Fibroblast of mammary gland (primary cell): ENCODE measurements at regions not wholly inside any gene's neighbourhood (a gene's known extent, or its start where the extent isn't known, plus 50 kb on each side); places are given as distances from the start of the nearest gene placed in this dataset.
"Not testable (repeated sequence)": the region's sequence is repeated elsewhere in the genome, so short reads cannot be mapped to it uniquely, and the experiment has no call there.

Experiments used
- DNase-seq: peaks from one replicate; pipeline ENCODE4 v3.0.0-alpha.2; 2010; ENCODE audit warnings: low read depth
- H3K4me3 ChIP-seq: 2 replicates; pipeline ENCODE4 v1.5.1; 2011; ENCODE audit warnings: low read depth, mild to moderate bottlenecking, low read length, moderate library complexity; ENCODE audit not compliant: control insufficient read depth
- TF ChIP-seq, protein P1 (sequence below): conservative IDR thresholded peaks from 2 replicates; pipeline ENCODE4 v1.5.1; 2011; ENCODE audit warnings: low read depth, low read length, inconsistent platforms; ENCODE audit not compliant: control insufficient read depth, insufficient read depth

DNA sequence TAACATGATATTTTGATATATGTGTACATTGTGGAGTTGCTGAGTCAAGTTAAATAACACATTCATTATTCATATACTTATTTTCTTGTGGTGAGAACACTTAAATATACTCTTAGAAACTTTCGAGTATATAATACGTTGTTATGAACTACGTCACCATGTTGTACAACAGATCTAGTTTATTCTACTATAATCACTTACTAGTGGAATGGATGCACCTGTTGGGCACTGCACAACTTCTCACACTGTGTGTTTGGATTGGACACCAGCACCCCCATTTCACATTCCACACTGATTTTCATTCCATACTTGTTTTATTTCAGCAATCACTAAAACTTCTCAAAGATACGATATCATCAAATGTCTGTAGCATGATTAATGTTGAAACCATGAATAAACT is 407.3 kb downstream of the RPS24 start:
- TF ChIP-seq, protein P1, sequence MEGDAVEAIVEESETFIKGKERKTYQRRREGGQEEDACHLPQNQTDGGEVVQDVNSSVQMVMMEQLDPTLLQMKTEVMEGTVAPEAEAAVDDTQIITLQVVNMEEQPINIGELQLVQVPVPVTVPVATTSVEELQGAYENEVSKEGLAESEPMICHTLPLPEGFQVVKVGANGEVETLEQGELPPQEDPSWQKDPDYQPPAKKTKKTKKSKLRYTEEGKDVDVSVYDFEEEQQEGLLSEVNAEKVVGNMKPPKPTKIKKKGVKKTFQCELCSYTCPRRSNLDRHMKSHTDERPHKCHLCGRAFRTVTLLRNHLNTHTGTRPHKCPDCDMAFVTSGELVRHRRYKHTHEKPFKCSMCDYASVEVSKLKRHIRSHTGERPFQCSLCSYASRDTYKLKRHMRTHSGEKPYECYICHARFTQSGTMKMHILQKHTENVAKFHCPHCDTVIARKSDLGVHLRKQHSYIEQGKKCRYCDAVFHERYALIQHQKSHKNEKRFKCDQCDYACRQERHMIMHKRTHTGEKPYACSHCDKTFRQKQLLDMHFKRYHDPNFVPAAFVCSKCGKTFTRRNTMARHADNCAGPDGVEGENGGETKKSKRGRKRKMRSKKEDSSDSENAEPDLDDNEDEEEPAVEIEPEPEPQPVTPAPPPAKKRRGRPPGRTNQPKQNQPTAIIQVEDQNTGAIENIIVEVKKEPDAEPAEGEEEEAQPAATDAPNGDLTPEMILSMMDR, result no peak
- no peak overlapping the region for H3K4me3 ChIP-seq
- no peak for DNase-seq

DNA sequence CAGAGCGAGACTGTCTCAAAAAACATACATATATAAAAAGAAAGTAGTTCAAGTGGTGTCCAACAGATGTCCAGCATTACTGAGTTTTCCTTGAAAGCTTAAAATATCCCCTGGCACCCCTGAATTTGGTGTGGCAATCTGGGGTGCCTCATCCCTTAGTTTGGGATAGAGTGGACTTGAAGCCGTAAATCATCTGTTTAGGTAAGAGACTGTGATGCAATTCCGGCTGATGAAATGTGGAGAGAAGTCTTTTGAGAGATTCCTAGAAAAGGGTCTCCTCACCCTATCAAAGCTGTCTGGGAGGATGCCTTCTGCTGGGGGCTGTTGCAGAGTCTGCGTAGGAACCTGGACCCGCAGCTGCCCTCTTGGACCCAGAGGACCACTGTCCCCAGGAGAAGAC is 408.0 kb downstream of the RPS24 start:
- DNase-seq, result no peak
- TF ChIP-seq, protein P1, result no peak

DNA sequence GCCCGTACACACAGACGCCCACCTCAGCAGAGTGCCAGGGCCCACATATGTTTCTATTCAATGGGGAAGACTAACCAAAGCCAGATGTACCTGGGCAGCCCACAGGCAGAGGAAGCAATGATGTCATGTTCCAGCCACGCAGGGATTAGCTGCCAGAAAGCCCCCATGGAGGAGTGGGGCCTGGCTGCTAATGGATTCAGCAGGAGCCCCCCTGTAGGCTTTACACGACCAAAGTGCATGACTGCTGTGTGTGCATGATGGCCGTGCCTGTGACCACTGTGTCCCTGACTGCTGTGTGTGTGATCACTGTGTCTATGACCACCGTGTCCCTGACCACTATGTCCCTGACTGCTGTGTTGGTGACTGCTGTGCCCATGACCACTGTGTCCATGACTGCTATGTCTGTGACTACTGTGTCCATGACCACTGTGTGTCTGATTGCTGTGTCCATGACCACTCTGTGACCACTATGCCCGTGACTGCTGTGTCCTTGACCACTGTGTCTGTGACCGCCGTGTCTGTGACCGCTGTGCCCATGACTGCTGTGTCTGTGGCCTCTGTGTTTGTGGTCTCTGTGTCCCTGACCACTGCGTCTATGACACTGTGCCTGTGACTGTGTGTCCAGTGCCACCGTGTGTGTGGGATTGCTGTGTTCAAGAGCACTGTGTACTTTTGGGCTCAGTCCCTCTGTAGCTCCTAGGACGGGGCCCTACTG is 409.3 kb downstream of the RPS24 start:
- DNase-seq, result no peak
- no peak overlapping the region for H3K4me3 ChIP-seq
- TF ChIP-seq, protein P1, result no peak

More for the DNA sequence above, 408.0 kb downstream of the RPS24 start:
- no peak overlapping the region for H3K4me3 ChIP-seq

- peak; percentile 19 for DNase-seq
- no peak overlapping the region for H3K4me3 ChIP-seq
- TF ChIP-seq, protein P1, result no peak
These were observed 410.4 kb downstream of the RPS24 start for GRCh38 chr10:78443900-78444571.

- not testable (repeated sequence) for H3K4me3 ChIP-seq
These were observed 411.1 kb downstream of the RPS24 start for GRCh38 chr10:78444741-78445140.

GRCh38 chr10:78445308-78445707 is 411.6 kb downstream of the RPS24 start:
- DNase-seq, result no peak
- TF ChIP-seq, protein P1, result no peak
- H3K4me3 ChIP-seq, result no peak overlapping the region

More at GRCh38 chr10:78444741-78445140, 411.1 kb downstream of the RPS24 start:
- not testable (repeated sequence) for DNase-seq

- TF ChIP-seq, protein P1, result no peak
- H3K4me3 ChIP-seq, result no peak overlapping the region
- no peak for DNase-seq
These were observed 414.8 kb downstream of the RPS24 start for GRCh38 chr10:78448470-78448869.
